ENCODE measurements at regions not wholly inside any gene's neighbourhood (a gene's known extent, or its start where the extent isn't known, plus 50 kb on each side); places are given as distances from the start of the nearest gene placed in this dataset.

DNA sequence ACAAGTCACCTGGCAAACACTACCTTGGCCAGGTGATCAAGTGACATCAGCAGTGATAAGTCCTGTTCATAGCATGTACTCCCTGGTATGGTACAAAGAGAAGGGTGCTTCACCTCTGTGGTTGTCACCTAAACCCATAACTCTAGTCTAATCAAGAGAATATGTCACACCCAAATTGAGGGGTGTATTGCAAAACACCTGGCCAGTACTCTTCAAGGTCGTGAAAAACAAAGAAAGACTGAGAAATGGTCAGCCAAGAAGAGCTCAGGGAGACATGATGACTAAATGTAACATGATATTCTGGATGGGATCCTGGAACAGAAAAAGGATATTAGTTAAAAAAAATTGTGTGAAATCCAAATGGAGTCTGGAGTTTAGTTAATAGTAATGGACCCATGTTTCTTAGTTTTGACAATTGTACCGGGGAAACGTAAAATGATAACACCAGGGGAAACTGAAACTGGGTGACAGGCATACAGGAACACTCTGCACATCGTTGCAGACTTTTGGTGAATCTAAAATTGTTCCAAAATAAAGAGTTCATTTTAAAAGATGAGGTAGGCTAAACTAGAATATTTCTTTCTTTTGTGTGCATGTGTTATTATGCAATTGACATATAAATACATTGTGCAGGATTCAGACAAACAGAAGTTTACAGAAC is 262.0 kb downstream of the CDC5L start:
- TF ChIP-seq, protein P1, sequence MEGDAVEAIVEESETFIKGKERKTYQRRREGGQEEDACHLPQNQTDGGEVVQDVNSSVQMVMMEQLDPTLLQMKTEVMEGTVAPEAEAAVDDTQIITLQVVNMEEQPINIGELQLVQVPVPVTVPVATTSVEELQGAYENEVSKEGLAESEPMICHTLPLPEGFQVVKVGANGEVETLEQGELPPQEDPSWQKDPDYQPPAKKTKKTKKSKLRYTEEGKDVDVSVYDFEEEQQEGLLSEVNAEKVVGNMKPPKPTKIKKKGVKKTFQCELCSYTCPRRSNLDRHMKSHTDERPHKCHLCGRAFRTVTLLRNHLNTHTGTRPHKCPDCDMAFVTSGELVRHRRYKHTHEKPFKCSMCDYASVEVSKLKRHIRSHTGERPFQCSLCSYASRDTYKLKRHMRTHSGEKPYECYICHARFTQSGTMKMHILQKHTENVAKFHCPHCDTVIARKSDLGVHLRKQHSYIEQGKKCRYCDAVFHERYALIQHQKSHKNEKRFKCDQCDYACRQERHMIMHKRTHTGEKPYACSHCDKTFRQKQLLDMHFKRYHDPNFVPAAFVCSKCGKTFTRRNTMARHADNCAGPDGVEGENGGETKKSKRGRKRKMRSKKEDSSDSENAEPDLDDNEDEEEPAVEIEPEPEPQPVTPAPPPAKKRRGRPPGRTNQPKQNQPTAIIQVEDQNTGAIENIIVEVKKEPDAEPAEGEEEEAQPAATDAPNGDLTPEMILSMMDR (IDR thresholded peaks at IDR 0.05; ENCODE audit: insufficient read depth, low read depth, low read length, missing control alignments): no peak
- DNase-seq (ENCODE audit: low read depth): no peak
- no peak overlapping the region for H3K4me3 ChIP-seq (ENCODE audit: low read length)

DNA sequence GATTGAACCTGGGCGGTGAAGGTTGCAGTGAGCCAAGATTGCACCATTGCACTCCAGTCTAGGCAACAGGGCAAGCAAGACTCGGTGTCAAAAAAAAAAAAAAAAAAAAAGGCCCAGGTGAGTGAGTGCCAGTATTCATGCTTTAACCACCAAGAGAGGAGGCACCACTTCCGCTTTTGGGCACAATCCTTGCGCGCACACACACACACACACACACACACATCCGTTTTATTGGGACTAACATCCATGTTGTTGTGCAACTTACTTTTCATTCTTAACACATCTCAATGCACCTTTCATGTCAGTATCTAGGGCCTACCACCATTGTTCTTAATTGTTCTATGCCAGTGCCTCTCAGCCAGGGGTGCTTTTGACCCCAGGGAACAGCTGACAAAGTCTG is 263.0 kb downstream of the CDC5L start:
- TF ChIP-seq, protein P1 (IDR thresholded peaks at IDR 0.05; ENCODE audit: insufficient read depth, low read depth, low read length, missing control alignments): no peak
- DNase-seq (ENCODE audit: low read depth): no peak
- H3K4me3 ChIP-seq (ENCODE audit: low read length): no peak overlapping the region

DNA sequence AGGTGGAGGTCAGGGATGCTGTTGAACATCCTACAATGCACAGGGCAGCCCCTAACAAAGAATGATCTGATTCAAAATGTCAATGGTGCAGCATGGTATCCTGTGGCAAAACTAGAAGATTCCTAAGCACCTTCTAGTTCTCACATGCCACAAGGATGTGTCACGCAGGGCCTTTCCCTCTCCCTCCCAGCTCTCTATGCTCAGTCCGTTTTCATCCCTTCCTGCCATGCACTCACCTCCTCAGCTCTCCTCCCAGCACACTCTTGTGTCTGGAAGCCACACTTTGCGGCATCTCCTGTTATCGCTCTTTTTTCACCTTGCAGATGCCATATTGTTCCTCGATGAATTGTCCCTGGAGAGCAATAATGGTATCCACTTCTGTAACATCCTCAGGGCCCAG is 263.4 kb downstream of the CDC5L start:
- TF ChIP-seq, protein P1 (IDR thresholded peaks at IDR 0.05; ENCODE audit: insufficient read depth, low read depth, low read length, missing control alignments): no peak
- peak; percentile 79 for DNase-seq (ENCODE audit: low read depth)
- H3K4me3 ChIP-seq (ENCODE audit: low read length): no peak overlapping the region

DNA sequence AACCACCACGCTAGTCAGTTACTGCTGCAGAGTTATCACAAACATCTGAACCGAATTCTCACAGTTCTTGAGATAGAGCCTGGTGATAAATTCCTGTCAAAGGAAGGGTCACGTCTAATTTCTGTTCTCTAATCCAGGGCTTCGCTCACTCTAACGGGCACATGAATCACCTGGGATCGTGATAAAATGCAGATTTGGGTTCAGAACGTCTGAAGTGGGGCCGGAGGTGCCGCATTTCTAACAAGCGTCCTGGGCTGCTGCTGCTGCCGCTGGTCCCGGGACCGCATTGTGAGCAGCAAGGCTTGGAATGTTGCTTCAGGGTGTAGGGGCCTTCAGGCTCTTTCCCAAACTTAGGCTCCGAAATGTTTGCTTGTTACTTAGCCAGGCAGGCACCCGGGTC is 264.1 kb downstream of the CDC5L start:
- H3K4me3 ChIP-seq (ENCODE audit: low read length): no peak overlapping the region
- TF ChIP-seq, protein P1 (IDR thresholded peaks at IDR 0.05; ENCODE audit: insufficient read depth, low read depth, low read length, missing control alignments): no peak
- DNase-seq (ENCODE audit: low read depth): no peak

DNA sequence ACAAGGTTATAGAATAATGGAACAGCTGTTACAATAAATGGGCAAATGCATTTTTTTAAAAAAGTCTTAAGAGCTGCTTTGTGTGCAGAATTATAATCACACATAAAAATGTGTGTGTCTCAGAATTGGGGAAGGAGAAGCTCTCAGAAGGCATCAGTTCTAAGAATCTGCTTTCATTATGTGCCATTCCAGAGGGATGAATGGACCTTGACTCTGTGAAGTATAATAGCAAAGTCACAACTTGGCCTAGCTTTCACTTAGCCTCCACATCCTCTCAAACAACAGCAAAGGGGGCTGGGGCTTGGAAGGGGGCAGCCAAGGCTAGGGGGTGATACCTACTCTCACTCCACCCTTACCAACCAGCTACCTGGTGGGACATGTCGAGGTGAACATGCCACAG is 265.0 kb downstream of the CDC5L start:
- no peak overlapping the region for H3K4me3 ChIP-seq (ENCODE audit: low read length)
- TF ChIP-seq, protein P1 (IDR thresholded peaks at IDR 0.05; ENCODE audit: insufficient read depth, low read depth, low read length, missing control alignments): no peak
- DNase-seq (ENCODE audit: low read depth): no peak

DNA sequence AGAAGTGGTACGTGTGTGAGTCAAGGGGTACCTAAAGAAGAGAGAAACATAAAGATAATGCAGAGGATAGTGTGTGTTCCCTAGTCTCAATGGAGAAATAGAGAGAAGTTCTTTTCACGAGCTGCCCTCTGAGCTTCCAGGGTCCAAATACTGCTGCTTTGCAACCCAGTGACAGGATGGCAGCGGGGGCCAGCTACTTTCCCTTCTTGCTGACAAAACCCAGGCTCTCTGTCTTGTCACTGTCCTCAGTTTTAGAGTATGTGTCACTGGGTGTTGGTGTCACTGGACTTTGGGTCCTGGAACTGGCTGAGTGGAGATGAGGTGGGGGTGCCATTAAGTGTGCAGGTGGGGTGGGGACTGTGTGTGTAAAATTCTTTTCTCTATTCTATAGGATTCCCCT is 265.6 kb downstream of the CDC5L start:
- no peak for DNase-seq (ENCODE audit: low read depth)
- H3K4me3 ChIP-seq (ENCODE audit: low read length): no peak overlapping the region
- TF ChIP-seq, protein P1 (IDR thresholded peaks at IDR 0.05; ENCODE audit: insufficient read depth, low read depth, low read length, missing control alignments): no peak

DNA sequence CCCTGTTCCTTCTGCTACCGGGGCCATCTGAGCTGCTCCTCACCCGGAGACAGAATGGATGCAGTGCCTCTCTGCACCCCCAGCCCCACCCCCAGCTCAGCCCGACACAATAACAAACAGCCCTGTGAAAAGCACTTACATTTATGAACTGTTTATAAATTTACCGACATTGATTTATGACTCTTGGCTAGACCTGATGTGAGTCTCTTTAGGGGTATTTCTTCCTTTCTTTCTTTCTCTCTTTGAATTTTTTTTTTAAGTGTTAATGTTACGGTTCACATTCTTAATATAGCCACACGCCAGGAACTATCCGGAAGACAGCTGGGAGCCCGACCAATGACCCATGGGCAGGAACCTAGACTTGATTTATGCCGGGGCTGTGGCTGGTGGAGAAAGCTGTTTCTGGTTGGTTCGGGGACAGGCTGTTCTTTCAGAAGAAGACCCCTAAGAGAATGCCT is 266.3 kb downstream of the CDC5L start:
- TF ChIP-seq, protein P1 (IDR thresholded peaks at IDR 0.05; ENCODE audit: insufficient read depth, low read depth, low read length, missing control alignments): no peak
- no peak for DNase-seq (ENCODE audit: low read depth)
- H3K4me3 ChIP-seq (ENCODE audit: low read length): no peak overlapping the region

All from epithelial cell of esophagus (primary cell).